Thyroid gland (tissue), 4 donors: ENCODE measurements at regions not wholly inside any gene's neighbourhood (a gene's known extent, or its start where the extent isn't known, plus 50 kb on each side); places are given as distances from the start of the nearest gene placed in this dataset.

Experiments
- CTCF ChIP-seq, 6 experiments: fragments of 200-600 bp in 3 of 6; fragments of 450-650 bp in 3 of 6; sonication (generic) in 3 of 6; IDR thresholded peaks; one replicate each; pipeline ENCODE4 v1.5.1; 2016 to 2019; ENCODE audit warnings: antibody characterized with exemption in 6 of 6, mild to moderate bottlenecking in 2 of 6, inconsistent platforms in 1 of 6, moderate library complexity in 1 of 6
- POLR2A ChIP-seq, 2 donors: fragments of 450-650 bp; IDR thresholded peaks; one replicate each; pipeline ENCODE4 v1.6.1; 2017; ENCODE audit warnings: antibody characterized with exemption in 2 of 2, mild to moderate bottlenecking in 2 of 2, moderate library complexity in 1 of 2

GRCh38 chrX:74015379-74016019 is 163.0 kb upstream of the XIST start:
- TF ChIP-seq POLR2A (IDR thresholded peaks at IDR 0.05) (no peak), CTCF (IDR thresholded peaks at IDR 0.05) (peak; percentile 34 to 90 (median 66))
